Endothelial cell (in vitro differentiated cells): ENCODE measurements at regions not wholly inside any gene's neighbourhood (a gene's known extent, or its start where the extent isn't known, plus 50 kb on each side); places are given as distances from the start of the nearest gene placed in this dataset.

Experiments used
- DNase-seq: peaks from one replicate; pipeline ENCODE4 v3.0.0; 2021; ENCODE audit warnings: low spot score
- H3K27ac Mint-ChIP-seq: one replicate; pipeline ENCODE4 v1.8.0; 2021; ENCODE audit warnings: mixed read lengths, inconsistent platforms; ENCODE audit not compliant: unreplicated experiment
- H3K27me3 Mint-ChIP-seq: one replicate; pipeline ENCODE4 v1.8.0; 2021; ENCODE audit warnings: mild to moderate bottlenecking, moderate library complexity, mixed read lengths, inconsistent platforms; ENCODE audit not compliant: unreplicated experiment
- H3K36me3 Mint-ChIP-seq: one replicate; pipeline ENCODE4 v1.8.0; 2021; ENCODE audit warnings: mild to moderate bottlenecking, low read depth, mixed read lengths, inconsistent platforms; ENCODE audit not compliant: unreplicated experiment
- H3K4me1 Mint-ChIP-seq: one replicate; pipeline ENCODE4 v1.8.0; 2021; ENCODE audit warnings: mild to moderate bottlenecking, mixed read lengths, inconsistent platforms; ENCODE audit not compliant: unreplicated experiment
- H3K4me3 Mint-ChIP-seq: one replicate; pipeline ENCODE4 v1.8.0; 2021; ENCODE audit warnings: mild to moderate bottlenecking, mixed read lengths, inconsistent platforms; ENCODE audit not compliant: unreplicated experiment
- H3K9me3 Mint-ChIP-seq: one replicate; pipeline ENCODE4 v1.8.0; 2021; ENCODE audit warnings: mixed read lengths, inconsistent platforms; ENCODE audit not compliant: unreplicated experiment
- TF ChIP-seq, protein P1 (sequence below): fragments of 200-600 bp; sonication (generic); IDR thresholded peaks from one replicate; pipeline ENCODE4 v1.5.0; 2021; ENCODE audit warnings: antibody characterized with exemption; ENCODE audit not compliant: unreplicated experiment

DNA sequence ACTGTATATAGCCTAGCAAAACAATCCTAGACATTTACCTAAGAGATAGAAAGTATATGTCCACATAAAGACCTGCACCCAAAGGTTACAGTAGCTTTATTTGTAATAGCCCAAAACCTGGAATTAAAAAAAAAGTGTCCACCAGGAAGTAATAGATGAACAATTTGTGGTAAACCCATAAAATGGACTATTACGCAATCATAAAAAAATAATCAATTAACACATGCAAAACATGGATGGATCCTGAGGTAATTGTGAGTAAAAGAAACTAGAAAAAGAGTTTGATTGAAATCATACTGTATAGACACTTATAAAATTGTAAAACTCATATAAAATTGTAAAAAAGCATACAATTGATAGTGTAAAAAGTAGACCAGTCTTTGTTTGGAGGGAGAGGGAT is 673.0 kb upstream of the ZNF804A start:
- no peaks in the 10 kb centered on the region for H3K4me1 Mint-ChIP-seq
- no peak overlapping the region for H3K4me3 Mint-ChIP-seq

DNA sequence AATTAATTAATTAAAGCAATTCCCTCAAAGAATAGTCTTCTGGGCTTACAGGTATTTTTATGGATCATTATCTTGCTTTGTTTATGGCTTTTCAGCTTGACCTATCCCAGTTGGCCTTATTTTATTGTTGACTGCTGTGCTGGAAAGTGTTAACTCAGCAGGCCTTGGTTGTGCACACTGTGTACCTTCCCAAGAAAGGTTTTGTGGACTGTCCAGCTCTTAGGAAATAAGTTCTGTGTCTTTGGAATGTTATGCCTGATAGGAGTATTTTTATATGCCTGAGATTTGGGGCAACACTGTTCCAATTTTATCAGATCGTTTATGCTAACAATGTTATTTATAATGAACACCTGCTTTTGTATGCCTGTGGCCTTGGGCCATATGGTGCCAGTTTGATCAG is 671.9 kb upstream of the ZNF804A start:
- DNase-seq, result no peak
- Mint-ChIP-seq H3K9me3 (no peaks in the 10 kb centered on the region), H3K4me3 (no peak overlapping the region), H3K27me3 (no peaks in the 10 kb centered on the region), H3K4me1 (no peaks in the 10 kb centered on the region), H3K36me3 (no peaks in the 10 kb centered on the region), H3K27ac (no peak overlapping the region)
- TF ChIP-seq, protein P1, sequence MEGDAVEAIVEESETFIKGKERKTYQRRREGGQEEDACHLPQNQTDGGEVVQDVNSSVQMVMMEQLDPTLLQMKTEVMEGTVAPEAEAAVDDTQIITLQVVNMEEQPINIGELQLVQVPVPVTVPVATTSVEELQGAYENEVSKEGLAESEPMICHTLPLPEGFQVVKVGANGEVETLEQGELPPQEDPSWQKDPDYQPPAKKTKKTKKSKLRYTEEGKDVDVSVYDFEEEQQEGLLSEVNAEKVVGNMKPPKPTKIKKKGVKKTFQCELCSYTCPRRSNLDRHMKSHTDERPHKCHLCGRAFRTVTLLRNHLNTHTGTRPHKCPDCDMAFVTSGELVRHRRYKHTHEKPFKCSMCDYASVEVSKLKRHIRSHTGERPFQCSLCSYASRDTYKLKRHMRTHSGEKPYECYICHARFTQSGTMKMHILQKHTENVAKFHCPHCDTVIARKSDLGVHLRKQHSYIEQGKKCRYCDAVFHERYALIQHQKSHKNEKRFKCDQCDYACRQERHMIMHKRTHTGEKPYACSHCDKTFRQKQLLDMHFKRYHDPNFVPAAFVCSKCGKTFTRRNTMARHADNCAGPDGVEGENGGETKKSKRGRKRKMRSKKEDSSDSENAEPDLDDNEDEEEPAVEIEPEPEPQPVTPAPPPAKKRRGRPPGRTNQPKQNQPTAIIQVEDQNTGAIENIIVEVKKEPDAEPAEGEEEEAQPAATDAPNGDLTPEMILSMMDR, result no peak

More for the DNA sequence above, 673.0 kb upstream of the ZNF804A start:
- H3K27me3 Mint-ChIP-seq, result no peaks in the 10 kb centered on the region
- H3K36me3 Mint-ChIP-seq, result no peaks in the 10 kb centered on the region
- H3K27ac Mint-ChIP-seq, result no peak overlapping the region
- no peak for DNase-seq
- TF ChIP-seq, protein P1, result no peak
- H3K9me3 Mint-ChIP-seq, result no peaks in the 10 kb centered on the region

DNA sequence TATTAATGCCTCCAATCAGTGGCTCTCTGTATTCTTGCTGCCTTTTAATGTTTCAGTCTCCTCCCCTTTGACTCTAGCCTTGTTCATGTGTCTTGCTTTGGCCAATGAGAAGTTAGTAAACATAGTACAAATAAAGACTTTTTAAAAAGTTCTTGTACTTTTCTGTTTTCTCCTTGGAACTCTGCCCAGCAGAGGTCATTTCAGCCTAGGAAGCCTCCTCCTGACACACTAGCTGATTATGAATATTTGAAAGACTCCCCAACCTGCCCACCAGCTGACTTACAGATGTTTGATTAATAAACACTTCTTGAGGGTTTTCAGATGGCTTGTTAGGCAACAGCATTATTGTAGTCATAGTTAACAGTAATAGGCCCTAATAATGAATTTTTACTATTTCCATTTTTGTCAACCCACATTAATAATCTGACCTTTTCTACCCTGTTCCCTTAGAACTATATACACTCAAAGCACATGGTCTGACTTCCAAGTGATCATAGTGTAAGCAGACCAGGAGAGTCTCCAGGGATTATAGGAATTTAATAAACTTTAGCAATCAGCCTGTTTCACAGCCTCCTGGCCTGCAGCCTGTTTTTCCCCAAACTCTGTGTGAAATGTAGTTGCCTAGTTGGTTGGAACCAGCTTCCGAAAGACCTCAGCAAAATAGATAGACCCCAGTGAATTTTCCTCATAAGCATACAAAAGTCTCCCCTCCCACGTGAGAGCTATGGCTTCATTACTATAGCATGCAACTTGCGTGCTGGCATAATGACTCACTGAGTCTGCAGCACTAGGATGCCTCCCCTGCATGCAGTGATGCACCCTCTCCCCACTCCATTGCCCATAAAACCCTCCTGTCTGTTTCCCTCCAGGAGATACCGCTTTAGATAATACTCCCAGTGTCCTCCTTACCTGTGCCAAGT is 670.7 kb upstream of the ZNF804A start:
- no peaks in the 10 kb centered on the region for H3K27me3 Mint-ChIP-seq
- no peak for DNase-seq
- no peaks in the 10 kb centered on the region for H3K9me3 Mint-ChIP-seq
- no peaks in the 10 kb centered on the region for H3K36me3 Mint-ChIP-seq
- no peak overlapping the region for H3K4me3 Mint-ChIP-seq
- TF ChIP-seq, protein P1, result no peak
- H3K4me1 Mint-ChIP-seq, result no peaks in the 10 kb centered on the region
- no peak overlapping the region for H3K27ac Mint-ChIP-seq

DNA sequence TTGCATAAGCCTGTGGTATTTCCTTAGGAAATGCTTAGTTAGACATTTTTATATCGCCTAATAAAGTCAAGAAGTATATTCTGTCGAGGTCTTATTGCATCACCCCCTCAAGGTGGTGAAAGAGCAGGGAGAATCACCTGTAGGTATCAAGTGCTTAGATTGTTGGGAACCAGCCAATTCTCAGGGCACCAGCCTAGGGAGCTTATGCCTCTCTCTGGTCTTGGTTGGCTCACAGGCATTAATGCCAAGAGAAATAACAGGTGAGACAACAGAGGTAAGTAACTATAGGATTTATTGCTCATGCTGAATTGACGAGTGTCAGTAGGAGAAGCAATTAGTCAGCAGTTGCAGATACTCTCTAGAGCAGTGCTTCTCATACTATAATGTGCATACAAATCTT is 663.3 kb upstream of the ZNF804A start:
- DNase-seq, result no peak
- no peaks in the 10 kb centered on the region for H3K4me1 Mint-ChIP-seq
- no peak overlapping the region for H3K27ac Mint-ChIP-seq
- H3K36me3 Mint-ChIP-seq, result no peaks in the 10 kb centered on the region
- no peaks in the 10 kb centered on the region for H3K27me3 Mint-ChIP-seq
- no peaks in the 10 kb centered on the region for H3K9me3 Mint-ChIP-seq
- TF ChIP-seq, protein P1, result no peak
- H3K4me3 Mint-ChIP-seq, result no peak overlapping the region

DNA sequence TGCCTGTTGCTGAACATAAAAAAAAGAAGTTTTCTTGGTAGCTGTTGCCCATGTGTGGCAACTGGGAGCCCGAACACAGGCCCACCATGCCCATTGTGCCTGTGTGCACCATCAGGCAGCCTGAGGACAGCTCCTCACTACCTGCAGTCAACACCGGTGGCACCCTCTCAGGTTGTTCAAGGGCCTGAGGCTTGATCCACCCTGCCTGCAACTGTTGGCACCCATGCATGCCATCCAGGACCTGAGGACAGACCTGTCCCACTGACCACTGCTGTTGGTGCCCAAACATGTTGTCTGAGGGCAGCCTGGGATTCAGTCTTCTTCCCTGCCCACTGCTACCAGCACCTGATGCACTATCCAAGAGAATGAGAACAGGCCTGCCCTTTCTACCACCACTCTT is 661.1 kb upstream of the ZNF804A start:
- Mint-ChIP-seq H3K4me1 (no peaks in the 10 kb centered on the region), H3K9me3 (no peaks in the 10 kb centered on the region), H3K36me3 (no peaks in the 10 kb centered on the region), H3K27ac (no peak overlapping the region), H3K27me3 (no peaks in the 10 kb centered on the region), H3K4me3 (no peak overlapping the region)
- TF ChIP-seq, protein P1, result no peak
- no peak for DNase-seq
